Upper lobe of left lung (tissue), 6 donors: ENCODE measurements at regions not wholly inside any gene's neighbourhood (a gene's known extent, or its start where the extent isn't known, plus 50 kb on each side); places are given as distances from the start of the nearest gene placed in this dataset.

ENCODE experiments used
- ATAC-seq, 2 donors: fragments of 200-7000 bp; cut with Tn5 transposase; one replicate each; pipeline ENCODE4 v1.9.1; 2022; ENCODE audit warnings: mild to moderate bottlenecking in 2 of 2, moderate library complexity in 2 of 2; ENCODE audit not compliant: low FRiP score in 2 of 2
- DNase-seq, 2 donors: peaks; one replicate each; pipeline ENCODE4 v3.0.0-alpha.2; 2019 to 2020
- H3K27ac ChIP-seq, 4 donors: fragments of 200-600 bp; sonication (generic); one replicate each; pipeline ENCODE4 v1.5.1; 2016 to 2019
- H3K27me3 ChIP-seq, 4 donors: fragments of 200-600 bp; sonication (generic); one replicate each; pipeline ENCODE4 v1.5.1; 2017 to 2019
- H3K36me3 ChIP-seq, 4 donors: fragments of 200-600 bp; sonication (generic); one replicate each; pipeline ENCODE4 v1.5.1; 2016 to 2019
- H3K4me1 ChIP-seq, 4 donors: fragments of 200-600 bp; sonication (generic); one replicate each; pipeline ENCODE4 v1.5.1; 2018 to 2019
- H3K4me3 ChIP-seq, 4 donors: fragments of 200-600 bp; sonication (generic); one replicate each; pipeline ENCODE4 v1.5.1; 2017 to 2019; ENCODE audit warnings: mild to moderate bottlenecking in 2 of 4, moderate library complexity in 1 of 4
- H3K9me3 ChIP-seq, 4 donors: fragments of 200-600 bp; sonication (generic); one replicate each; pipeline ENCODE4 v1.5.1; 2018 to 2019
- CTCF ChIP-seq, 6 experiments: fragments of 450-650 bp in 4 of 6; fragments of 200-600 bp in 2 of 6; sonication (generic) in 2 of 6; IDR thresholded peaks; one replicate each; pipeline ENCODE4 v1.5.1; 2016 to 2019; ENCODE audit warnings: antibody characterized with exemption in 6 of 6
- EP300 ChIP-seq, 4 donors: sonication (generic); formaldehyde crosslinking; IDR thresholded peaks; one replicate each; pipeline ENCODE4 v1.5.1; 2017; ENCODE audit warnings: antibody characterized with exemption in 4 of 4, control low read depth in 2 of 4
- POLR2A ChIP-seq, 4 donors: fragments of 450-650 bp; IDR thresholded peaks; one replicate each; pipeline ENCODE4 v1.5.1; 2016 to 2017; ENCODE audit warnings: antibody characterized with exemption in 4 of 4, mild to moderate bottlenecking in 2 of 4
- POLR2AphosphoS5 ChIP-seq, 2 donors: sonication (generic); formaldehyde crosslinking; IDR thresholded peaks; one replicate each; pipeline ENCODE4 v1.5.1; 2017; ENCODE audit warnings: antibody characterized with exemption in 2 of 2
- WGBS, 2 donors: methylation state at CpG; one replicate each; pipeline ENCODE4 v1.1.5; 2017 to 2018; 5-methylcytosine and 5-hydroxymethylcytosine counted together
- donor health status: DM: no; HTN: no; CAD: no; lungs with moderate emphysema.
- donor health status: DM: no; HTN: yes; CAD: no; lungs with severe emphysema.

- peaks cover 0 to 3% (median 0%) of the 10 kb centered on the region in 4 donors for H3K9me3 ChIP-seq
- TF ChIP-seq CTCF (IDR thresholded peaks at IDR 0.05) (no peak), EP300 (IDR thresholded peaks at IDR 0.05) (no peak), POLR2A (IDR thresholded peaks at IDR 0.05) (no peak), POLR2AphosphoS5 (IDR thresholded peaks at IDR 0.05) (no peak)
- H3K4me1 ChIP-seq: no peaks in the 10 kb centered on the region
- H3K36me3 ChIP-seq: no peaks in the 10 kb centered on the region
- H3K4me3 ChIP-seq: no peak overlapping the region
- ATAC-seq: no peak
- no peak overlapping the region for H3K27ac ChIP-seq
- 39 to 63% methylated on average over 2 of the region's 2 CpGs for WGBS, 2 donors
- no peaks in the 10 kb centered on the region for H3K27me3 ChIP-seq
- no peak for DNase-seq
Observed at GRCh38 chr7:7044806-7045205, 137.5 kb upstream of the C1GALT1 start.

GRCh38 chr7:7048213-7048612 is 134.1 kb upstream of the C1GALT1 start:
- peaks cover 0 to 3% (median 0%) of the 10 kb centered on the region in 4 donors for H3K9me3 ChIP-seq
- DNase-seq (no peak), ATAC-seq (no peak)
- H3K4me1 ChIP-seq: no peaks in the 10 kb centered on the region
- no peaks in the 10 kb centered on the region for H3K36me3 ChIP-seq
- no peak overlapping the region for H3K27ac ChIP-seq
- no peaks in the 10 kb centered on the region for H3K27me3 ChIP-seq
- no peak overlapping the region for H3K4me3 ChIP-seq
- 86 to 92% methylated on average over 4 of the region's 4 CpGs for WGBS, 2 donors
- TF ChIP-seq CTCF (IDR thresholded peaks at IDR 0.05): no peak
- TF ChIP-seq POLR2A (IDR thresholded peaks at IDR 0.05): no peak
- TF ChIP-seq POLR2AphosphoS5 (IDR thresholded peaks at IDR 0.05): no peak
- TF ChIP-seq EP300 (IDR thresholded peaks at IDR 0.05): no peak

GRCh38 chr7:7051206-7051877 is 131.0 kb upstream of the C1GALT1 start:
- H3K4me1 ChIP-seq: no peaks in the 10 kb centered on the region
- no peak for DNase-seq
- WGBS, 2 donors: 58 to 67% methylated on average over 4 of the region's 4 CpGs
- ATAC-seq: peak in 1 of 2 donors; percentile 57
- H3K27me3 ChIP-seq: no peaks in the 10 kb centered on the region
- no peak overlapping the region for H3K27ac ChIP-seq
- peaks cover 0 to 3% (median 0%) of the 10 kb centered on the region in 4 donors for H3K9me3 ChIP-seq
- H3K4me3 ChIP-seq: no peak overlapping the region
- no peaks in the 10 kb centered on the region for H3K36me3 ChIP-seq
- TF ChIP-seq CTCF (IDR thresholded peaks at IDR 0.05) (no peak), POLR2A (IDR thresholded peaks at IDR 0.05) (no peak), POLR2AphosphoS5 (IDR thresholded peaks at IDR 0.05) (no peak), EP300 (IDR thresholded peaks at IDR 0.05) (no peak)

GRCh38 chr7:7054252-7054830 is 128.0 kb upstream of the C1GALT1 start:
- TF ChIP-seq POLR2AphosphoS5 (IDR thresholded peaks at IDR 0.05) (no peak), EP300 (IDR thresholded peaks at IDR 0.05) (no peak), CTCF (IDR thresholded peaks at IDR 0.05) (no peak), POLR2A (IDR thresholded peaks at IDR 0.05) (no peak)
- ATAC-seq: no peak
- 86 to 90% methylated on average over 8 of the region's 8 CpGs for WGBS, 2 donors

More at GRCh38 chr7:7054252-7054830, 128.0 kb upstream of the C1GALT1 start:
- no peaks in the 10 kb centered on the region for H3K4me1 ChIP-seq
- no peaks in the 10 kb centered on the region for H3K36me3 ChIP-seq
- no peak overlapping the region for H3K27ac ChIP-seq
- no peak for DNase-seq
- no peaks in the 10 kb centered on the region for H3K27me3 ChIP-seq
- no peaks in the 10 kb centered on the region for H3K9me3 ChIP-seq
- H3K4me3 ChIP-seq: no peak overlapping the region
